Vagina (tissue), 2 donors: ENCODE measurements at regions not wholly inside any gene's neighbourhood (a gene's known extent, or its start where the extent isn't known, plus 50 kb on each side); places are given as distances from the start of the nearest gene placed in this dataset.

Source experiments
- DNase-seq, 2 donors: peaks; one replicate each; pipeline ENCODE4 v3.0.0-alpha.2; 2017; ENCODE audit errors: extremely low spot score in 2 of 2
- H3K27ac ChIP-seq: fragments of 200-600 bp; sonication (generic); one replicate; pipeline ENCODE4 v1.5.1; 2019
- H3K27me3 ChIP-seq: fragments of 200-600 bp; sonication (generic); one replicate; pipeline ENCODE4 v1.5.1; 2019
- H3K36me3 ChIP-seq, 2 donors: fragments of 200-600 bp; sonication (generic); one replicate each; pipeline ENCODE4 v1.5.1; 2017 to 2019
- H3K4me1 ChIP-seq: fragments of 200-600 bp; sonication (generic); one replicate; pipeline ENCODE4 v1.5.1; 2019
- H3K4me3 ChIP-seq, 2 donors: fragments of 200-600 bp; sonication (generic); 1 replicate in 1 of 2; 2 replicates in 1 of 2; pipeline ENCODE4 v1.5.1; 2016 to 2019
- H3K9me3 ChIP-seq: fragments of 200-600 bp; sonication (generic); one replicate; pipeline ENCODE4 v1.5.1; 2019
- POLR2A ChIP-seq, 2 donors: fragments of 450-650 bp; IDR thresholded peaks; one replicate each; pipeline ENCODE4 v1.6.1; 2017; ENCODE audit warnings: antibody characterized with exemption in 2 of 2, mild to moderate bottlenecking in 2 of 2, moderate library complexity in 2 of 2
- POLR2AphosphoS5 ChIP-seq, 2 donors: sonication (generic); formaldehyde crosslinking; IDR thresholded peaks; one replicate each; pipeline ENCODE4 v1.9.0; 2017; ENCODE audit warnings: antibody characterized with exemption in 2 of 2, mild to moderate bottlenecking in 2 of 2, low read depth in 1 of 2; ENCODE audit not compliant: insufficient read depth in 1 of 2
- intact Hi-C: fragments of 100-400 bp; cut with DNase I; formaldehyde crosslinking; loops from one replicate; pipeline ENCODE4 v1.15.1; 2023
- TF ChIP-seq, protein P1 (sequence below), 3 experiments: fragments of 450-650 bp in 2 of 3; fragments of 200-600 bp in 1 of 3; sonication (generic) in 1 of 3; IDR thresholded peaks; one replicate each; pipeline ENCODE4 v1.5.1; 2017 to 2019; ENCODE audit warnings: antibody characterized with exemption in 3 of 3, mild to moderate bottlenecking in 2 of 3, moderate library complexity in 2 of 3

DNA sequence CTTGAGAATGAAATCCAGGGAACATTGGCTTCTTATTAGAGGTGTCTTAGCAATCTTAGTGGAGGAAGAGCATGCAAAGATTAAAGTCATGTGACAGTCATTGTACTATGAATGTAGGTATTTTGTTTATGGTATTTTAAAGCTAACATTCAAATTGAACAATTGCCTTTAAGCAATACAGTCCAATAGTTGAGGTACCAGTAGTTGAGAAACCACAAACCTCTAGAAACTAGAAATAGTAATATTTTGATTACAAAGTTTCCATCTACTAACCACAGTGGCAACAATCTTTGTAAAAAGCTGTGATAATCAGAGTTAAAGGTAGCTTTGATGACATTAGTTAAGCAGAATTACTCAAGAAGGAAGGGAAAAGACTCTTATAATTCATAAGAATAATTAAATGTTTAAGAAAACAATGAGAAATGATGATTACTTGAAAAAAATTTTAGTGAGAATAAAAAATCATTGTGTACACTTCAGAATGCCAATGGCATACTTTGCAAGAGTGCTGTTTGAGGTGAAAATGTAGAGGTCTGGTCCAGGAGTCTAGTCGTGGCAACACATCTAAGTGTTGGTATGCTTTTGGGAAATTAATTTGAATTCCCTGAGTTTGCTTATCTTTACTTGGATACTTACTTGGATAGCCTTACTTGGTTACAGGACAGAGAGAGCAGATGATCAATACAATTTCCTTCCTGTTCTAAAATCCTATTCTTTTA, 104.9 kb upstream of the PTGFR start:
- intact Hi-C loops = no loop called here
- no peak for DNase-seq
- H3K27ac ChIP-seq = no peak overlapping the region
- no peaks in the 10 kb centered on the region for H3K4me1 ChIP-seq
- H3K27me3 ChIP-seq = no peaks in the 10 kb centered on the region
- no peak for TF ChIP-seq POLR2A (IDR thresholded peaks at IDR 0.05)
- no peak for TF ChIP-seq POLR2AphosphoS5 (IDR thresholded peaks at IDR 0.05; ENCODE audit: insufficient read depth in 1 of 2, low read depth in 1 of 2)
- TF ChIP-seq, protein P1, sequence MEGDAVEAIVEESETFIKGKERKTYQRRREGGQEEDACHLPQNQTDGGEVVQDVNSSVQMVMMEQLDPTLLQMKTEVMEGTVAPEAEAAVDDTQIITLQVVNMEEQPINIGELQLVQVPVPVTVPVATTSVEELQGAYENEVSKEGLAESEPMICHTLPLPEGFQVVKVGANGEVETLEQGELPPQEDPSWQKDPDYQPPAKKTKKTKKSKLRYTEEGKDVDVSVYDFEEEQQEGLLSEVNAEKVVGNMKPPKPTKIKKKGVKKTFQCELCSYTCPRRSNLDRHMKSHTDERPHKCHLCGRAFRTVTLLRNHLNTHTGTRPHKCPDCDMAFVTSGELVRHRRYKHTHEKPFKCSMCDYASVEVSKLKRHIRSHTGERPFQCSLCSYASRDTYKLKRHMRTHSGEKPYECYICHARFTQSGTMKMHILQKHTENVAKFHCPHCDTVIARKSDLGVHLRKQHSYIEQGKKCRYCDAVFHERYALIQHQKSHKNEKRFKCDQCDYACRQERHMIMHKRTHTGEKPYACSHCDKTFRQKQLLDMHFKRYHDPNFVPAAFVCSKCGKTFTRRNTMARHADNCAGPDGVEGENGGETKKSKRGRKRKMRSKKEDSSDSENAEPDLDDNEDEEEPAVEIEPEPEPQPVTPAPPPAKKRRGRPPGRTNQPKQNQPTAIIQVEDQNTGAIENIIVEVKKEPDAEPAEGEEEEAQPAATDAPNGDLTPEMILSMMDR (IDR thresholded peaks at IDR 0.05) = no peak
- no peaks in the 10 kb centered on the region for H3K36me3 ChIP-seq
- H3K9me3 ChIP-seq = no peaks in the 10 kb centered on the region
- no peak overlapping the region for H3K4me3 ChIP-seq

DNA sequence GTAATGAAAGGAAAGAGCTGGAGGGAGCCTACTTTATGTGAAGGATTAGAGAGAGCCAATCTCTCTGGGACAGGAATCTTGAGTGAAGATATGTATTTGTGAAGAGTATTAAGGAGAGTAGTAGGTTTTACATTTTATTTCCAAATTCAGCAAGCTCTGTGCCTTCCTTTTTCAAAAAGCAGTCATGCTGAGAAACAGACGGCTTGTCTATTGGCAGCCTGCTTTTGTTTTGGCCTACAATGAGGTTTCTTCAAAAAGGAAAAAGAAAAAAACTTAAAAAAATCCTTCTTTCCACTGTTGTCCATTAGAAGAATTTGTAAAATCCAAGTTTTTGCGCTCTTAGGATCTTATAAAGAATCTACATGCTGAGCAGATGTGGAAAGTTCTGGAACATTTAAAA, 103.6 kb upstream of the PTGFR start:
- no peak for DNase-seq
- Histone ChIP-seq H3K27me3 (no peaks in the 10 kb centered on the region), H3K4me3 (no peak overlapping the region), H3K9me3 (no peaks in the 10 kb centered on the region), H3K36me3 (no peaks in the 10 kb centered on the region), H3K27ac (no peak overlapping the region), H3K4me1 (no peaks in the 10 kb centered on the region)
- TF ChIP-seq, protein P1 (IDR thresholded peaks at IDR 0.05) = no peak
- TF ChIP-seq POLR2A (IDR thresholded peaks at IDR 0.05) = no peak
- intact Hi-C loops = no loop called here

DNA sequence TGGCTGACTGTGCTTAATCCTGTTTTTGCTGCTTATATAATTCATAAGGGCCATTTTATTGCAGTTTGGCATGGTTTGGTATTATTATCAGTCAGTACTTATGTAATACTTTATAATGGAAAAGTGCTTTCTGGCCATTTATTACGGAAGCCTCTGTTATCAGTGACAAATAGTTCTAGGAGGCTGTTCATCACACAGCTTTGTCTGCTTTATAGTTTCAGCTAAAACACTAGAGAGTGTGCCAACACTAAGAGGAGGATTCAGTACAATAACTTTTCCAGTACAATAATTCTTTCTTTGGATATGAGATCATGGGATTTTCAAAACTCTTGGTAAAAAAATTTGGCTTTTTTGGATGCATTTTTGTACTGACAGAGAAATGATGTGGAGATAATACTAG, 102.9 kb upstream of the PTGFR start:
- intact Hi-C loops = no loop called here
- Histone ChIP-seq H3K4me1 (no peaks in the 10 kb centered on the region), H3K36me3 (no peaks in the 10 kb centered on the region), H3K27ac (no peak overlapping the region), H3K9me3 (no peaks in the 10 kb centered on the region), H3K4me3 (no peak overlapping the region), H3K27me3 (no peaks in the 10 kb centered on the region)
- TF ChIP-seq POLR2AphosphoS5 (IDR thresholded peaks at IDR 0.05; ENCODE audit: insufficient read depth in 1 of 2, low read depth in 1 of 2) = no peak
- no peak for TF ChIP-seq POLR2A (IDR thresholded peaks at IDR 0.05)
- TF ChIP-seq, protein P1 (IDR thresholded peaks at IDR 0.05) = no peak
- DNase-seq = no peak

DNA sequence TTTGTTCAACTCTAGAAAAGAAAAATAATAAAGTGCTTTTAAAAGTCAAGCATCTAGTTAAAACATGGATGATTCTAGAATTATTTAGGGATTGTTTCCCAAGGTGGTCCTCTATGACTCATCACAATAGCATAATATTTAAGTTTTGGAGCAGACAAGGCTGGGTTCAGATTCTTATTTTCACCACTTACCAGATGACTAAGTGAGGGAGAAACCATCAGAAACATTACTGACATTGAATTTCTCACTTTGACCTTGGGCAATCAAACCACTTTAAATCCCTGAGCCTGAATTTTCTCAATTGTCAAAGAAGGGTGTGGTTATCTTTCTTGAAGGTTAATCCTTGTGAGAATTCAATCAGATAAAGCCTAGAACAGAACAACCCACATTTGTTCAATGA, 102.5 kb upstream of the PTGFR start:
- Histone ChIP-seq H3K4me1 (no peaks in the 10 kb centered on the region), H3K9me3 (no peaks in the 10 kb centered on the region), H3K36me3 (no peaks in the 10 kb centered on the region), H3K4me3 (no peak overlapping the region), H3K27me3 (no peaks in the 10 kb centered on the region), H3K27ac (no peak overlapping the region)
- intact Hi-C loops = no loop called here
- TF ChIP-seq POLR2A (IDR thresholded peaks at IDR 0.05) (no peak), POLR2AphosphoS5 (IDR thresholded peaks at IDR 0.05; ENCODE audit: insufficient read depth in 1 of 2, low read depth in 1 of 2) (no peak)
- TF ChIP-seq, protein P1 (IDR thresholded peaks at IDR 0.05) = no peak
- no peak for DNase-seq

DNA sequence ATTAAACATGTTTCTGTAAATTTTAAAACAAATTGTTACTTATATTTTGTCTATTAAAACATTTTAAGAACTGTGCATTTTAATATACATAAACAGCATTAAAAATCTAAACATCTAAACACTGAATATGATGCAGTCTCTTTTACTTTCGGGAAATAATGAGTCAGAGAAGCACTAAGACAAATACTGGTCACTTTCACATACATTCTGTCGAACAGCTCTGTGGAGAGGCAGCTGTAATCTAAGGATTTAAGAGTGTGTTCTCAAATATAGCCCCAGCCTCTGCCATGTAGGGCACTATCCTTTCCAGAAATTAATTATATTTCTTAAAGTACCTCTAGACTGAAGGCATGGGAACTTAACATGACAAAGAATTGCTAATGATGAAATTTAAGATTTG, 89.6 kb upstream of the PTGFR start:
- no peak for DNase-seq
- Histone ChIP-seq H3K9me3 (no peaks in the 10 kb centered on the region), H3K4me1 (no peaks in the 10 kb centered on the region), H3K27ac (no peak overlapping the region), H3K36me3 (no peaks in the 10 kb centered on the region), H3K4me3 (no peak overlapping the region), H3K27me3 (no peaks in the 10 kb centered on the region)
- intact Hi-C loops = no loop called here
- TF ChIP-seq POLR2AphosphoS5 (IDR thresholded peaks at IDR 0.05; ENCODE audit: insufficient read depth in 1 of 2, low read depth in 1 of 2) (no peak), POLR2A (IDR thresholded peaks at IDR 0.05) (no peak)
- TF ChIP-seq, protein P1 (IDR thresholded peaks at IDR 0.05) = no peak
